Activated T-cell treated with anti-CD3 and anti-CD28 coated beads, Interleukin-2, amount 50 U/mL, for 4 hours (primary cell): ENCODE measurements at regions not wholly inside any gene's neighbourhood (a gene's known extent, or its start where the extent isn't known, plus 50 kb on each side); places are given as distances from the start of the nearest gene placed in this dataset.

Source experiments
- ATAC-seq, 2 donors: fragments of 200-7000 bp; cut with Tn5 transposase; one replicate each; pipeline ENCODE4 v1.10.0; 2021
- DNase-seq: peaks from one replicate; pipeline ENCODE4 v3.0.0-alpha.2; 2020
- H3K27me3 Mint-ChIP-seq: one replicate; pipeline ENCODE4 v1.8.0; 2021; ENCODE audit warnings: low read depth, mixed read lengths
- H3K36me3 Mint-ChIP-seq: one replicate; pipeline ENCODE4 v1.8.0; 2022; ENCODE audit warnings: mixed read lengths; ENCODE audit not compliant: insufficient read depth
- H3K4me1 Mint-ChIP-seq: one replicate; pipeline ENCODE4 v1.8.0; 2021; ENCODE audit warnings: low read depth, mixed read lengths
- H3K4me3 Mint-ChIP-seq: one replicate; pipeline ENCODE4 v1.8.0; 2021; ENCODE audit warnings: mild to moderate bottlenecking, moderate library complexity, mixed read lengths
- H3K9me3 Mint-ChIP-seq: one replicate; pipeline ENCODE4 v1.8.0; 2021; ENCODE audit warnings: mixed read lengths

GRCh38 chr12:93127582-93128331 lies 198.7 kb upstream of the EEA1 start:
- Mint-ChIP-seq H3K4me1 (no peaks in the 10 kb centered on the region), H3K36me3 (no peaks in the 10 kb centered on the region), H3K9me3 (no peaks in the 10 kb centered on the region), H3K27me3 (no peaks in the 10 kb centered on the region), H3K4me3 (no peak overlapping the region)
- DNase-seq (no peak), ATAC-seq (no peak)

DNA sequence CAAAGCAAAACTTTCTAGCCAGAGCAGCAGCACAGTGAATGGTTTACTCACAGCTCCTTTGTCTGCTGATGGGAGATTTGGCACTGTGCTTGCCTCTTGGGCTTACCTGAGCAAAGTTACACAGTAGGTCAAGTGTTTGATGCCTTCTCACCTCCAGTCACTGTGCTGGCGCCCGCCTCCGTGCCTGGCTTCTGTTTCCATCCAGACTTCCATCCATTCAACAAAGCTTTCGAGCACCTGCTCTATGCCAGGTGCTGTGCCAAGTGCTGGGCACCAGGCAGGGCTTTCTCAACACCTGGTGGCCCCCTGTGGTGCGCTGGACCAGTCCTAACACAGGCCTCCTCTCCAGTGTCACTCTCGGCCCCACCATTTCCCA lies 199.2 kb upstream of the EEA1 start:
- no peak overlapping the region for H3K4me3 Mint-ChIP-seq
- no peak for ATAC-seq
- DNase-seq = no peak
- H3K36me3 Mint-ChIP-seq = no peaks in the 10 kb centered on the region
- no peaks in the 10 kb centered on the region for H3K4me1 Mint-ChIP-seq
- H3K9me3 Mint-ChIP-seq = no peaks in the 10 kb centered on the region
- H3K27me3 Mint-ChIP-seq = no peaks in the 10 kb centered on the region

DNA sequence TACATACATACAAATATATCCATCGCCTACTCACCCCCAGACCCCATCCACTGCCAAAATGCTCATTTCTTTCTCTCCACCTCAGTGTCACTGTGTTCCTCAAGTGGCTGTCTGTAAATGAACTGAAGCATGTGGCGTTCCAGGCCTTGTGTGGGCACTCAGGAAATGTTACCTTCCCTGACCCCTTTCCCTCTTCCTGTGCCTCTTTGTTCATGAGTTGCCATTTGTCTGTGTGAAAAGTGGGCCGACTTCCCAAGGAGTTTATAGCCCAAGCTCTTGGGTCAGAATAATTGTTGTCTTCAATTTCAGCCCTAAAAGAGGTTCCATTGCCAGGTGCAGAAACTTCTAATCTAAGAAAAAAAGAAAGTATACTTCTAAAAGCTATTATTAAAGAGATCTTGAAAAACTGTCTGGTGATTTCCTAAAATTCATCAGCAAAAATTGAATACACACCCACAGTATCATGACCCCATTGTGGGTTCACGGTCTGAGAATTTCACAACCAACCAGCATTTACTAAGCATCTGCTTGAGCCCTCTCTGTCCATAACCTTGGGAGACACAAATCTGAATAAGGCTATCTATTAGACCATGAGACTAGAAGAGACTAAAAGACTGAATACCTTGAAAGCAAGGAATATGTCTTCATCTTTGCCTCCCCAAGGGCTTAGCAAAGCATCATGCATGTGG lies 201.4 kb upstream of the EEA1 start:
- H3K9me3 Mint-ChIP-seq = no peaks in the 10 kb centered on the region
- no peak for DNase-seq
- peaks cover 8% of the 10 kb centered on the region for H3K4me1 Mint-ChIP-seq
- no peaks in the 10 kb centered on the region for H3K36me3 Mint-ChIP-seq
- no peak overlapping the region for H3K4me3 Mint-ChIP-seq
- no peak for ATAC-seq
- no peaks in the 10 kb centered on the region for H3K27me3 Mint-ChIP-seq

- Mint-ChIP-seq H3K4me1 (peaks cover 14% of the 10 kb centered on the region), H3K9me3 (no peaks in the 10 kb centered on the region), H3K4me3 (no peak overlapping the region), H3K36me3 (no peaks in the 10 kb centered on the region), H3K27me3 (no peaks in the 10 kb centered on the region)
- DNase-seq = no peak
- no peak for ATAC-seq
Measured at GRCh38 chr12:93133361-93133760, 204.3 kb upstream of the EEA1 start.

DNA sequence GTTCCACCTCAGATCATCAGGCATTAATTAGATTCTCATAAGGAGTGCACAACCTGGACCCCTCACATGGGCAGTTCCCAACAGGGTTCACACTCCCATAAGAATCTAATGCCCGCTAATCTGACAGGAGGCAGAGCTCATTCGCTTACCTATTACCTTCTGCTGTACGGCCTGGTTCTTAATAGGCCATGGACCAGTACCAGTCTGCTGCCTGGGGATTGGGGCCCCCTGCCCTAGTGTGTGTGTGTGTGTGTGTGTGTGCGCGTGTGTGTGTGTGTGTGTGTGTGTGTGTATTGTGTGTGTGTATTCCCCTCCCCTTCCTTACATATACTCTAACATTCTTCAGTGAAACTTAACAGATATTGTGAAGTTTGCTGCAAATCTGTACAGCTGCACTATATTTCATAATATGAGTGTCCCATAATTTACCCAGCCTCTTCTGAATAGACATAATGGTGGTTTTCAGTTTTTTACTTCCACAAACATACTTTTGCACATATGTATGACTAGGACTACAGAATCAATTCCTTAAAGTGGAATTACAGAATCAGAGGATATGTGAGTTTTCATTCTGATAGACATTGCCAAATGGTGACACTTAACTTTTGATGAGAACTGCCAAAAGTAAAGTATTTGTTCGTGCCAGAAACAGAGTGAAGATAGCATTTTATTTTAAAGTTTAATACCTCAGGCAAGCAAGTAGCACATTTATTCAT lies 205.2 kb upstream of the EEA1 start:
- DNase-seq = no peak
- Mint-ChIP-seq H3K27me3 (no peaks in the 10 kb centered on the region), H3K36me3 (no peaks in the 10 kb centered on the region), H3K4me3 (no peak overlapping the region), H3K9me3 (no peaks in the 10 kb centered on the region), H3K4me1 (peaks cover 14% of the 10 kb centered on the region)
- no peak for ATAC-seq

DNA sequence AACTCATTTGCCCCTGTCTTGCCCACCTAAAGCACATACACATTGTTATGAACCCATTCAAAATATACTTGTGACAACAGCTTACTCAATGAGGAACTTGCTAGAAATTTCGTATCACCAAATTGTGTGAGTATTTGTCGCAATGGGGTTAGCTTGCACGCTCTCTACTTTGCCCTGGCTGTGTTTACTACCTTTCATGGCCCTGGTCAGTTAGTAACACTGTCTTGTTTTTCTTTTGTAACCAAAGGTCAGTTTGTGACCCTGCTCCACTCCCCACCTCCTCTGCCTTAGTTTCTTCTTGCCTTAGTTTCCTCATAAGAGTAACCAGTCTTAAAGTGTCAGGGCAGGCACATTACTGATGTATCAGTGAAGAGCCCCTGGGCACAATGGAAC lies 205.8 kb upstream of the EEA1 start:
- peaks cover 14% of the 10 kb centered on the region for H3K4me1 Mint-ChIP-seq
- no peak overlapping the region for H3K4me3 Mint-ChIP-seq
- DNase-seq (no peak), ATAC-seq (no peak)
- no peaks in the 10 kb centered on the region for H3K36me3 Mint-ChIP-seq
- no peaks in the 10 kb centered on the region for H3K9me3 Mint-ChIP-seq
- H3K27me3 Mint-ChIP-seq = no peaks in the 10 kb centered on the region

GRCh38 chr12:93135286-93136239 lies 206.5 kb upstream of the EEA1 start:
- Mint-ChIP-seq H3K27me3 (no peaks in the 10 kb centered on the region), H3K9me3 (no peaks in the 10 kb centered on the region), H3K4me3 (no peak overlapping the region), H3K4me1 (peaks cover 14% of the 10 kb centered on the region), H3K36me3 (no peaks in the 10 kb centered on the region)
- no peak for DNase-seq
- ATAC-seq = no peak

DNA sequence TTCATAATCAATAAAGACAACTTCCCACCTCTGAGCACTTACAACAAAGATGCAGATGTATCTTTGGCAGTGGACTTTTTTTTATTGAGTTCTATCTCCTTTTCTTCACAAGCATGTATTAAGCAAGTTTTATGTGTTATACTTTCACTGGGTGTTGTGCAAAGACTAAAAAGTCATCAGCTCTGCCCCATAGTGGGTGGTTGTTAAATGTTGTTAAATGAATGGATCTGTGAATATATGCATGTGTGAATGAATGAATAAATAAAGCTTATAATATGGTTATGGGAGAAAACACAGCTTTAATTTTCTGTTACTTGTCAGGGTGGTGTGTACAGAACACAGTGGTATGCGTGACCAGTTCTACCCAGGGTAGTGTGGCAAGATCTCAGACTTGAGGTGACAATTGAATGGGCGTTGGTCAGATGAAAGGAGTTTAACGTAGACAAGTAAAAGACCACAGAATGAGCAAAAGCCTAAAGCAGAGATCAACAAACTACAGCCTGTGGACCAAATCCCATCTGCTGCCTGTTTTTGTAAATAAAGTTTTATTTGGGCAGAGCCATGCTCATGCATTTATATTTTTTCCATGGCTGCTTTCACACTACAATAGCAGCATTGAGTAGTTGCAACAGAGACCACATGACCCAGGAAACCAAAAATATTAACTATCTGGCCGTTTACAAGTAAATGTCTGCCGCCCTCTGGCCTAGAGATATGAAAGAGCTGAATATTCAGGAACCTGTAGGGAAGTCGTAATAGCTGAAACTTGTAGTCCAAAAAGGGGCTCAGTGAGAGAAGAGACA lies 207.4 kb upstream of the EEA1 start:
- Mint-ChIP-seq H3K9me3 (no peaks in the 10 kb centered on the region), H3K27me3 (no peaks in the 10 kb centered on the region), H3K4me1 (peaks cover 14% of the 10 kb centered on the region), H3K36me3 (no peaks in the 10 kb centered on the region), H3K4me3 (no peak overlapping the region)
- ATAC-seq (no peak), DNase-seq (no peak)

GRCh38 chr12:93137656-93138612 lies 208.8 kb upstream of the EEA1 start:
- ATAC-seq (peak; percentile 58 to 71), DNase-seq (no peak)
- H3K9me3 Mint-ChIP-seq = no peaks in the 10 kb centered on the region
- H3K36me3 Mint-ChIP-seq = no peaks in the 10 kb centered on the region
- H3K4me3 Mint-ChIP-seq = no peak overlapping the region
- peaks cover 14% of the 10 kb centered on the region for H3K4me1 Mint-ChIP-seq
- H3K27me3 Mint-ChIP-seq = no peaks in the 10 kb centered on the region

DNA sequence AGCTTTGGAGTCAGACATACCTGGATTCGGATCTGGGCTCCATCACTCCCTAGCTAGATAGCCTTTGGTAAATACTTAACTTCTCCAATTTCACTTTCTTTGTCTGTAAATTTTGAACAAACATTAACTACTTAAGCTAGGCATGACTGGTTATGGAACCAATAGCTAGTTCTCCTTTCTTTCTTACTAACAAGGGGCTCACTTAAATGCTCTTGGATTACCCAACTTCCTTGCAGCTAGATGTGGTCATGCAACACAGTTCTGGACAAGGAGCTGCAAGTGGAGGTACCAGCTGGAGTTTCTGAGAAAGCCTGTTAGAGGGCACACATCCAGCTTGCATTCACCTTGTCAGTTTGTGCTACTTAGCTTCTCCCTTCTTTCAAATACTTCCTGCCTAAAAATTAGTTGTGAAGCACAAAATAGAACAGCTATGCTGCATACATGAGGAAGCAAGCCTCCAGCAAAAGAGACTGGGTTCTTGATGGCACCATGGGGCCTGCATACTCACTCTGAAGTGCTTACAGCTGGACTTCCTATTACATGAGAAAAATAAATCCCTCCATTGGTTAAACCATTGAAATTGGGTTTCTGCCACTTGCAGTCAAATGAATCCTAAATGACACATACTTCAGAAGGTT lies 210.1 kb upstream of the EEA1 start:
- no peak for DNase-seq
- no peak for ATAC-seq
- no peak overlapping the region for H3K4me3 Mint-ChIP-seq

GRCh38 chr12:93140325-93140724 lies 211.2 kb upstream of the EEA1 start:
- no peak for DNase-seq
- no peak for ATAC-seq
- H3K4me3 Mint-ChIP-seq = no peak overlapping the region
- H3K4me1 Mint-ChIP-seq = peaks cover 8% of the 10 kb centered on the region
- H3K27me3 Mint-ChIP-seq = no peaks in the 10 kb centered on the region
- H3K36me3 Mint-ChIP-seq = no peaks in the 10 kb centered on the region
- no peaks in the 10 kb centered on the region for H3K9me3 Mint-ChIP-seq

More for the DNA sequence above, 210.1 kb upstream of the EEA1 start:
- no peaks in the 10 kb centered on the region for H3K27me3 Mint-ChIP-seq
- no peaks in the 10 kb centered on the region for H3K36me3 Mint-ChIP-seq
- peaks cover 14% of the 10 kb centered on the region for H3K4me1 Mint-ChIP-seq
- H3K9me3 Mint-ChIP-seq = no peaks in the 10 kb centered on the region

- Mint-ChIP-seq H3K36me3 (no peaks in the 10 kb centered on the region), H3K4me1 (peaks cover 4% of the 10 kb centered on the region), H3K9me3 (no peaks in the 10 kb centered on the region), H3K27me3 (no peaks in the 10 kb centered on the region), H3K4me3 (no peak overlapping the region)
- DNase-seq (no peak), ATAC-seq (no peak)
Measured at GRCh38 chr12:93140801-93141200, 211.7 kb upstream of the EEA1 start.
